ENCODE measurements at regions not wholly inside any gene's neighbourhood (a gene's known extent, or its start where the extent isn't known, plus 50 kb on each side); places are given as distances from the start of the nearest gene placed in this dataset.

- TF ChIP-seq CTCF (IDR thresholded peaks at IDR 0.05) (no peak), POLR2A (IDR thresholded peaks at IDR 0.05) (no peak), POLR2AphosphoS5 (IDR thresholded peaks at IDR 0.05; ENCODE audit: insufficient read depth in 1 of 2, low read depth in 1 of 2) (no peak)
These were observed 255.2 kb downstream of the CD109 start for GRCh38 chr6:73951183-73951582.

All from vagina (tissue), 2 donors.